NT2/D1 (cell line): ENCODE measurements at regions not wholly inside any gene's neighbourhood (a gene's known extent, or its start where the extent isn't known, plus 50 kb on each side); places are given as distances from the start of the nearest gene placed in this dataset.

ENCODE experiments used
- SUZ12 ChIP-seq: IDR thresholded peaks from 2 replicates; pipeline ENCODE4 v1.6.1; 2011; ENCODE audit not compliant: insufficient read length, insufficient read depth; ENCODE audit errors: extremely low read depth
- YY1 ChIP-seq: IDR thresholded peaks from 2 replicates; pipeline ENCODE4 v1.6.1; 2011; ENCODE audit not compliant: insufficient read length, insufficient read depth
- ZNF274 ChIP-seq: IDR thresholded peaks from 2 replicates; pipeline ENCODE4 v1.6.1; 2011; ENCODE audit warnings: mild to moderate bottlenecking, low read depth, low read length

DNA sequence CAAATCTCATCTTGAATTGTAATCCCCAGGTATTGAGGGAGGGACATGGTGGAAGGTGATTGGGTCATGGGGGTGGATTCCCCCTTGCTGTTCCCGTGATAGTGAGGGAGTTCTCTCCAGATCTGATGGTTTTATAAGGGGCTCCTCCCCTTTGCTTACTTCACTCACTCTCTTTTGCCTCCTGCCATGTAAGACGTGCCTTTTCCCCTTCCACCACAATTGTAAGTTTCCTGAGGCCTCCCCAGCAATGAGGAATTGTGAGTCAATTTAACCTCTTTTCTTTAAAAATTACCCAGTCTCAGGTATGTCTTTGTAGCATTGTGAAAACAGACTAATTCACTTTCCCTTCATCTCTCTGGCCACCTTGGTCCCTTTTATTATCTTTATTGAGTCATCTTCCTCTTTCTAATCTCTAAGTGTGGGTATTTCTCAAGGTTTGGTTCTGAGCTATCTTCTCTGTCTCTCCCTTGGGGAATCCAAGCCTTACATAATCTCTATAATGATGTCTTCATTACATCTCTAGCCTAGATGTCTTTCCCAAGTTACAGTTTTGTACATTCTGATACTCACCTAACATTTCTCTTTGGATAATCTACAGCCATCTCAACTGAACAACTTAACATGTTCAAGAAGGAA lies 99.1 kb upstream of the JCAD start:
- no peak for TF ChIP-seq ZNF274
- TF ChIP-seq YY1 = no peak
- TF ChIP-seq SUZ12 = no peak
